ENCODE measurements at regions not wholly inside any gene's neighbourhood (a gene's known extent, or its start where the extent isn't known, plus 50 kb on each side); places are given as distances from the start of the nearest gene placed in this dataset.
A peak's percentile ranks its signal among the peaks of the same experiment; 100 is the strongest.

- no peak for TF ChIP-seq CTCF (IDR thresholded peaks at IDR 0.05)
- no peak overlapping the region for H3K27ac ChIP-seq
- H3K4me3 ChIP-seq: no peak overlapping the region
- peak; percentile 46 for DNase-seq (ENCODE audit: low spot score)
Observed at GRCh38 chr2:15719566-15720313, 128.1 kb downstream of the DDX1 start.

- Histone ChIP-seq H3K4me3 (no peak overlapping the region), H3K27ac (no peak overlapping the region)
- peak; percentile 26 for DNase-seq (ENCODE audit: low spot score)
- no peak for TF ChIP-seq CTCF (IDR thresholded peaks at IDR 0.05)
Observed at GRCh38 chr2:15720561-15721307, 129.1 kb downstream of the DDX1 start.

- TF ChIP-seq CTCF (IDR thresholded peaks at IDR 0.05): no peak
- Histone ChIP-seq H3K27ac (no peak overlapping the region), H3K4me3 (no peak overlapping the region)
- peak; percentile 11 for DNase-seq (ENCODE audit: low spot score)
Observed at GRCh38 chr2:15721411-15722067, 129.9 kb downstream of the DDX1 start.

GRCh38 chr2:15722980-15723379 lies 131.3 kb downstream of the DDX1 start:
- Histone ChIP-seq H3K4me3 (no peak overlapping the region), H3K27ac (no peak overlapping the region)
- peak; percentile 17 for DNase-seq (ENCODE audit: low spot score)
- TF ChIP-seq CTCF (IDR thresholded peaks at IDR 0.05): no peak

- peak; percentile 7 for DNase-seq (ENCODE audit: low spot score)
- no peak overlapping the region for H3K27ac ChIP-seq
- H3K4me3 ChIP-seq: no peak overlapping the region
- no peak for TF ChIP-seq CTCF (IDR thresholded peaks at IDR 0.05)
Observed at GRCh38 chr2:15724235-15724634, 132.6 kb downstream of the DDX1 start.

- TF ChIP-seq CTCF (IDR thresholded peaks at IDR 0.05): no peak
- Histone ChIP-seq H3K27ac (no peak overlapping the region), H3K4me3 (no peak overlapping the region)
- peak; percentile 41 for DNase-seq (ENCODE audit: low spot score)
Observed at GRCh38 chr2:15725101-15725781, 133.6 kb downstream of the DDX1 start.
